Loucy (cell line): ENCODE measurements at regions not wholly inside any gene's neighbourhood (a gene's known extent, or its start where the extent isn't known, plus 50 kb on each side); places are given as distances from the start of the nearest gene placed in this dataset.

Experiments used
- EZH2phosphoT487 ChIP-seq: fragments of 200-600 bp; IDR thresholded peaks from 2 replicates; pipeline ENCODE4 v1.6.1; 2018; ENCODE audit warnings: antibody characterized with exemption, mild to moderate bottlenecking, moderate library complexity, borderline replicate concordance
- TF ChIP-seq, protein P1 (sequence below): fragments of 200-600 bp; sonication (generic); conservative IDR thresholded peaks from 2 replicates; pipeline ENCODE4 v1.5.1; 2014; ENCODE audit warnings: mild to moderate bottlenecking, antibody characterized with exemption, low read length

- TF ChIP-seq, protein P1, sequence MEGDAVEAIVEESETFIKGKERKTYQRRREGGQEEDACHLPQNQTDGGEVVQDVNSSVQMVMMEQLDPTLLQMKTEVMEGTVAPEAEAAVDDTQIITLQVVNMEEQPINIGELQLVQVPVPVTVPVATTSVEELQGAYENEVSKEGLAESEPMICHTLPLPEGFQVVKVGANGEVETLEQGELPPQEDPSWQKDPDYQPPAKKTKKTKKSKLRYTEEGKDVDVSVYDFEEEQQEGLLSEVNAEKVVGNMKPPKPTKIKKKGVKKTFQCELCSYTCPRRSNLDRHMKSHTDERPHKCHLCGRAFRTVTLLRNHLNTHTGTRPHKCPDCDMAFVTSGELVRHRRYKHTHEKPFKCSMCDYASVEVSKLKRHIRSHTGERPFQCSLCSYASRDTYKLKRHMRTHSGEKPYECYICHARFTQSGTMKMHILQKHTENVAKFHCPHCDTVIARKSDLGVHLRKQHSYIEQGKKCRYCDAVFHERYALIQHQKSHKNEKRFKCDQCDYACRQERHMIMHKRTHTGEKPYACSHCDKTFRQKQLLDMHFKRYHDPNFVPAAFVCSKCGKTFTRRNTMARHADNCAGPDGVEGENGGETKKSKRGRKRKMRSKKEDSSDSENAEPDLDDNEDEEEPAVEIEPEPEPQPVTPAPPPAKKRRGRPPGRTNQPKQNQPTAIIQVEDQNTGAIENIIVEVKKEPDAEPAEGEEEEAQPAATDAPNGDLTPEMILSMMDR: no peak
- TF ChIP-seq EZH2phosphoT487: no peak
Measured at GRCh38 chr18:51879329-51879728, 460.7 kb upstream of the DCC start.
